ENCODE measurements at regions not wholly inside any gene's neighbourhood (a gene's known extent, or its start where the extent isn't known, plus 50 kb on each side); places are given as distances from the start of the nearest gene placed in this dataset.

GRCh38 chr5:9885164-9885563, 255.0 kb upstream of the TAS2R1 start:
- Histone ChIP-seq H2AFZ (ENCODE audit: control insufficient read depth, low read length) (no peak overlapping the region), H3K9me3 (ENCODE audit: control insufficient read depth, low read depth, low read length) (no peaks in the 10 kb centered on the region), H3K36me3 (ENCODE audit: control insufficient read depth in 2 of 2, extremely low read depth in 1 of 2, insufficient read depth in 2 of 2, low read length in 2 of 2) (no peaks in the 10 kb centered on the region), H3K27me3 (ENCODE audit: control insufficient read depth, extremely low read depth, insufficient read depth, low read length) (no peaks in the 10 kb centered on the region), H3K79me2 (ENCODE audit: control insufficient read depth, insufficient read depth, low read length) (no peaks in the 10 kb centered on the region), H4K20me1 (ENCODE audit: control insufficient read depth, extremely low read depth, insufficient read depth, low read length) (no peaks in the 10 kb centered on the region), H3K4me3 (ENCODE audit: control insufficient read depth in 2 of 3, extremely low read depth in 1 of 3, insufficient read depth in 2 of 3, low read depth in 1 of 3, low read length in 3 of 3) (no peak overlapping the region), H3K9ac (ENCODE audit: control insufficient read depth, extremely low read depth, insufficient read depth, low read length) (no peak overlapping the region), H3K9me1 (ENCODE audit: control insufficient read depth, extremely low read depth, insufficient read depth, low read length) (no peaks in the 10 kb centered on the region), H3K4me2 (ENCODE audit: control insufficient read depth, extremely low read depth, insufficient read depth, low read depth, low read length) (no peak overlapping the region), H3K4me1 (ENCODE audit: control insufficient read depth, extremely low read depth, insufficient read depth, low read length) (no peaks in the 10 kb centered on the region), H3K27ac (ENCODE audit: control insufficient read depth, insufficient read depth, low read length) (no peak overlapping the region)
- no peak for TF ChIP-seq EZH2 (IDR thresholded peaks at IDR 0.05; ENCODE audit: low read length)
- TF ChIP-seq CTCF (optimal IDR thresholded peaks at IDR 0.05 in 1 of 3, IDR thresholded peaks at IDR 0.05 in 1 of 3, conservative IDR thresholded peaks at IDR 0.05 in 1 of 3; ENCODE audit: extremely low read depth in 1 of 3, insufficient read depth in 2 of 3, low read length in 3 of 3): no peak
- DNase-seq (ENCODE audit: low read depth, low spot score) (no peak), FAIRE-seq (no peak)
- dilution Hi-C loops (cut with MboI; ENCODE audit: extremely low pct_ligation_motif_present, low sequenced_read_pairs): no loop called here

- H3K36me3 ChIP-seq (ENCODE audit: control insufficient read depth in 2 of 2, extremely low read depth in 1 of 2, insufficient read depth in 2 of 2, low read length in 2 of 2): no peaks in the 10 kb centered on the region
- no peak for FAIRE-seq
- H3K4me2 ChIP-seq (ENCODE audit: control insufficient read depth, extremely low read depth, insufficient read depth, low read depth, low read length): no peak overlapping the region
- H3K9ac ChIP-seq (ENCODE audit: control insufficient read depth, extremely low read depth, insufficient read depth, low read length): no peak overlapping the region
- no peak for TF ChIP-seq CTCF (optimal IDR thresholded peaks at IDR 0.05 in 1 of 3, IDR thresholded peaks at IDR 0.05 in 1 of 3, conservative IDR thresholded peaks at IDR 0.05 in 1 of 3; ENCODE audit: extremely low read depth in 1 of 3, insufficient read depth in 2 of 3, low read length in 3 of 3)
- TF ChIP-seq EZH2 (IDR thresholded peaks at IDR 0.05; ENCODE audit: low read length): no peak
- H3K79me2 ChIP-seq (ENCODE audit: control insufficient read depth, insufficient read depth, low read length): no peaks in the 10 kb centered on the region
- DNase-seq (ENCODE audit: low read depth, low spot score): no peak
- H2AFZ ChIP-seq (ENCODE audit: control insufficient read depth, low read length): no peak overlapping the region
- no peaks in the 10 kb centered on the region for H3K9me3 ChIP-seq (ENCODE audit: control insufficient read depth, low read depth, low read length)
- dilution Hi-C loops (cut with MboI; ENCODE audit: extremely low pct_ligation_motif_present, low sequenced_read_pairs): no loop called here
- H3K27me3 ChIP-seq (ENCODE audit: control insufficient read depth, extremely low read depth, insufficient read depth, low read length): no peaks in the 10 kb centered on the region
- H3K4me1 ChIP-seq (ENCODE audit: control insufficient read depth, extremely low read depth, insufficient read depth, low read length): no peaks in the 10 kb centered on the region
- no peak overlapping the region for H3K27ac ChIP-seq (ENCODE audit: control insufficient read depth, insufficient read depth, low read length)
- H3K9me1 ChIP-seq (ENCODE audit: control insufficient read depth, extremely low read depth, insufficient read depth, low read length): no peaks in the 10 kb centered on the region
- no peak overlapping the region for H3K4me3 ChIP-seq (ENCODE audit: control insufficient read depth in 2 of 3, extremely low read depth in 1 of 3, insufficient read depth in 2 of 3, low read depth in 1 of 3, low read length in 3 of 3)
- no peaks in the 10 kb centered on the region for H4K20me1 ChIP-seq (ENCODE audit: control insufficient read depth, extremely low read depth, insufficient read depth, low read length)
These were observed 248.1 kb upstream of the TAS2R1 start for GRCh38 chr5:9878206-9878605.
